HEK293 (cell line): ENCODE measurements at regions not wholly inside any gene's neighbourhood (a gene's known extent, or its start where the extent isn't known, plus 50 kb on each side); places are given as distances from the start of the nearest gene placed in this dataset.

Experiments
- CTCF ChIA-PET: fragments of 350-600 bp; formaldehyde crosslinking; extraction: SDS; loops from one replicate; lab custom pipeline; 2021; ENCODE audit warnings: antibody characterized with exemption; lab: Yijun Ruan, JAX
- POLR2A ChIA-PET: fragments of 300-600 bp; formaldehyde crosslinking; extraction: SDS; loops from one replicate; lab custom pipeline; 2020; ENCODE audit warnings: antibody characterized with exemption, inconsistent platforms; lab: Yijun Ruan, JAX
- H3K27ac ChIP-seq: fragments of 200-500 bp; sonication (Bioruptor generic); 2 replicates; pipeline ENCODE4 v1.5.1; 2014; ENCODE audit warnings: low read depth, low read length, control low read depth, inconsistent platforms; ENCODE audit errors: extremely low read depth
- H3K36me3 ChIP-seq, 2 experiments: fragments of 200-500 bp in 1 of 2; sonication (Bioruptor generic) in 1 of 2; 1 replicate in 1 of 2; 2 replicates in 1 of 2; pipeline ENCODE4 v1.5.1; 2014 to 2017; ENCODE audit warnings: inconsistent platforms in 2 of 2, low read length in 2 of 2; ENCODE audit not compliant: control insufficient read depth in 2 of 2, insufficient read depth in 1 of 2
- H3K4me1 ChIP-seq: fragments of 200-500 bp; sonication (Bioruptor generic); 2 replicates; pipeline ENCODE4 v1.5.1; 2014; ENCODE audit warnings: mild to moderate bottlenecking, low read length, inconsistent platforms; ENCODE audit not compliant: control insufficient read depth, insufficient read depth
- H3K4me3 ChIP-seq: 2 replicates; pipeline ENCODE4 v1.5.1; 2011; ENCODE audit warnings: low read depth, mild to moderate bottlenecking, control low read depth, low read length, moderate library complexity
- H3K9me3 ChIP-seq: fragments of 200-500 bp; sonication (Bioruptor generic); 2 replicates; pipeline ENCODE4 v1.5.1; 2014; ENCODE audit warnings: low read depth, low read length, inconsistent platforms; ENCODE audit not compliant: control insufficient read depth, insufficient read depth
- FEZF1 ChIP-seq: fragments of 450-650 bp; formaldehyde crosslinking; IDR thresholded peaks from 2 replicates; pipeline ENCODE4 v1.5.1; 2016; ENCODE audit warnings: missing biosample characterization, missing genetic modification characterization
- GFI1B ChIP-seq: fragments of 450-650 bp; formaldehyde crosslinking; IDR thresholded peaks from 2 replicates; pipeline ENCODE4 v1.5.1; 2016; ENCODE audit warnings: missing biosample characterization, missing genetic modification characterization
- GLI4 ChIP-seq: fragments of 450-650 bp; formaldehyde crosslinking; IDR thresholded peaks from 2 replicates; pipeline ENCODE4 v1.5.1; 2016; ENCODE audit warnings: missing biosample characterization, missing genetic modification characterization
- HOXD13 ChIP-seq: sonication (generic); formaldehyde crosslinking; IDR thresholded peaks from 2 replicates; pipeline ENCODE4 v1.8.0; 2022; ENCODE audit warnings: missing genetic modification reagents, borderline replicate concordance
- KLF17 ChIP-seq: fragments of 450-650 bp; formaldehyde crosslinking; IDR thresholded peaks from 2 replicates; pipeline ENCODE4 v1.5.1; 2016; ENCODE audit warnings: missing biosample characterization, missing genetic modification characterization
- KLF7 ChIP-seq: fragments of 450-650 bp; formaldehyde crosslinking; IDR thresholded peaks from 2 replicates; pipeline ENCODE4 v1.5.1; 2016; ENCODE audit warnings: missing biosample characterization, missing genetic modification characterization, borderline replicate concordance
- MEIS1 ChIP-seq: sonication (generic); formaldehyde crosslinking; IDR thresholded peaks from 2 replicates; pipeline ENCODE4 v1.8.1; 2022; ENCODE audit warnings: missing genetic modification reagents, mild to moderate bottlenecking, borderline replicate concordance
- MYNN ChIP-seq: fragments of 450-650 bp; formaldehyde crosslinking; IDR thresholded peaks from 2 replicates; pipeline ENCODE4 v1.5.1; 2016; ENCODE audit warnings: missing biosample characterization, missing genetic modification characterization, borderline replicate concordance
- MZF1 ChIP-seq: fragments of 450-650 bp; formaldehyde crosslinking; IDR thresholded peaks from 2 replicates; pipeline ENCODE4 v1.5.1; 2017; ENCODE audit warnings: missing biosample characterization, missing genetic modification characterization, borderline replicate concordance
- OSR2 ChIP-seq: fragments of 450-650 bp; formaldehyde crosslinking; IDR thresholded peaks from 2 replicates; pipeline ENCODE4 v1.5.1; 2016; ENCODE audit warnings: missing biosample characterization, missing genetic modification characterization
- SCRT2 ChIP-seq: fragments of 450-650 bp; formaldehyde crosslinking; IDR thresholded peaks from 2 replicates; pipeline ENCODE4 v1.5.1; 2016; ENCODE audit warnings: missing biosample characterization, missing genetic modification characterization
- ZIC2 ChIP-seq: fragments of 450-650 bp; formaldehyde crosslinking; IDR thresholded peaks from 2 replicates; pipeline ENCODE4 v1.5.1; 2016; ENCODE audit warnings: missing biosample characterization, missing genetic modification characterization
- ZNF121 ChIP-seq: fragments of 450-650 bp; formaldehyde crosslinking; IDR thresholded peaks from 2 replicates; pipeline ENCODE4 v1.5.1; 2016; ENCODE audit warnings: missing biosample characterization, missing genetic modification characterization
- ZNF184 ChIP-seq: fragments of 450-650 bp; IDR thresholded peaks from 2 replicates; pipeline ENCODE4 v1.5.1; 2018; ENCODE audit warnings: missing biosample characterization, mild to moderate bottlenecking, missing genetic modification characterization
- ZNF202 ChIP-seq: fragments of 450-650 bp; formaldehyde crosslinking; IDR thresholded peaks from 2 replicates; pipeline ENCODE4 v1.5.1; 2016; ENCODE audit warnings: missing biosample characterization, missing genetic modification characterization, borderline replicate concordance
- ZNF211 ChIP-seq: fragments of 450-650 bp; formaldehyde crosslinking; IDR thresholded peaks from 2 replicates; pipeline ENCODE4 v1.5.1; 2016; ENCODE audit warnings: low read depth, missing biosample characterization, missing genetic modification characterization
- ZNF324 ChIP-seq: fragments of 450-650 bp; formaldehyde crosslinking; IDR thresholded peaks from 2 replicates; pipeline ENCODE4 v1.5.1; 2016; ENCODE audit warnings: missing biosample characterization, missing genetic modification characterization
- ZNF350 ChIP-seq: fragments of 450-650 bp; formaldehyde crosslinking; IDR thresholded peaks from 2 replicates; pipeline ENCODE4 v1.5.0; 2017; ENCODE audit warnings: missing biosample characterization, mild to moderate bottlenecking, missing genetic modification characterization
- ZNF354C ChIP-seq: fragments of 450-650 bp; formaldehyde crosslinking; IDR thresholded peaks from 2 replicates; pipeline ENCODE4 v1.5.1; 2016; ENCODE audit warnings: missing biosample characterization, missing genetic modification characterization, low read depth, borderline replicate concordance
- ZNF473 ChIP-seq: fragments of 450-650 bp; formaldehyde crosslinking; IDR thresholded peaks from 2 replicates; pipeline ENCODE4 v1.5.1; 2017; ENCODE audit warnings: missing biosample characterization, missing genetic modification characterization
- ZNF501 ChIP-seq: fragments of 450-650 bp; formaldehyde crosslinking; IDR thresholded peaks from 2 replicates; pipeline ENCODE4 v1.5.1; 2016; ENCODE audit warnings: missing biosample characterization, missing genetic modification characterization
- ZNF549 ChIP-seq: fragments of 450-650 bp; IDR thresholded peaks from 2 replicates; pipeline ENCODE4 v1.5.1; 2018; ENCODE audit warnings: missing biosample characterization, missing genetic modification characterization, mild to moderate bottlenecking, inconsistent platforms, moderate library complexity
- ZNF571 ChIP-seq: fragments of 450-650 bp; formaldehyde crosslinking; IDR thresholded peaks from 2 replicates; pipeline ENCODE4 v1.5.0; 2017; ENCODE audit warnings: missing biosample characterization, missing genetic modification characterization
- ZNF596 ChIP-seq: fragments of 450-650 bp; IDR thresholded peaks from 2 replicates; pipeline ENCODE4 v1.5.0; 2018; ENCODE audit warnings: missing biosample characterization, mild to moderate bottlenecking, missing genetic modification characterization, moderate library complexity
- ZNF610 ChIP-seq: fragments of 450-650 bp; formaldehyde crosslinking; IDR thresholded peaks from 2 replicates; pipeline ENCODE4 v1.5.1; 2016; ENCODE audit warnings: missing biosample characterization, missing genetic modification characterization, borderline replicate concordance
- ZNF626 ChIP-seq: fragments of 450-650 bp; sonication (Bioruptor Pico); formaldehyde crosslinking; IDR thresholded peaks from 2 replicates; pipeline ENCODE4 v1.5.1; 2018; ENCODE audit warnings: missing biosample characterization, missing genetic modification characterization, inconsistent platforms
- ZNF645 ChIP-seq: fragments of 450-650 bp; formaldehyde crosslinking; IDR thresholded peaks from 2 replicates; pipeline ENCODE4; 2016; ENCODE audit warnings: missing biosample characterization, missing genetic modification characterization
- ZNF670 ChIP-seq: fragments of 450-650 bp; formaldehyde crosslinking; IDR thresholded peaks from 2 replicates; pipeline ENCODE4 v1.5.1; 2016; ENCODE audit warnings: missing biosample characterization, missing genetic modification characterization, low read depth
- TF ChIP-seq, protein P1 (sequence below): fragments of 450-650 bp; IDR thresholded peaks from 2 replicates; pipeline ENCODE4 v1.5.1; 2018; ENCODE audit warnings: missing biosample characterization, mild to moderate bottlenecking, missing genetic modification characterization
- TF ChIP-seq, protein P2 (sequence below): fragments of 450-650 bp; formaldehyde crosslinking; IDR thresholded peaks from 2 replicates; pipeline ENCODE4 v1.5.1; 2017; ENCODE audit warnings: missing biosample characterization, missing genetic modification characterization
- TF ChIP-seq, protein P3 (sequence below): fragments of 450-650 bp; formaldehyde crosslinking; IDR thresholded peaks from 2 replicates; pipeline ENCODE4 v1.5.1; 2016; ENCODE audit warnings: missing biosample characterization, missing genetic modification characterization

DNA sequence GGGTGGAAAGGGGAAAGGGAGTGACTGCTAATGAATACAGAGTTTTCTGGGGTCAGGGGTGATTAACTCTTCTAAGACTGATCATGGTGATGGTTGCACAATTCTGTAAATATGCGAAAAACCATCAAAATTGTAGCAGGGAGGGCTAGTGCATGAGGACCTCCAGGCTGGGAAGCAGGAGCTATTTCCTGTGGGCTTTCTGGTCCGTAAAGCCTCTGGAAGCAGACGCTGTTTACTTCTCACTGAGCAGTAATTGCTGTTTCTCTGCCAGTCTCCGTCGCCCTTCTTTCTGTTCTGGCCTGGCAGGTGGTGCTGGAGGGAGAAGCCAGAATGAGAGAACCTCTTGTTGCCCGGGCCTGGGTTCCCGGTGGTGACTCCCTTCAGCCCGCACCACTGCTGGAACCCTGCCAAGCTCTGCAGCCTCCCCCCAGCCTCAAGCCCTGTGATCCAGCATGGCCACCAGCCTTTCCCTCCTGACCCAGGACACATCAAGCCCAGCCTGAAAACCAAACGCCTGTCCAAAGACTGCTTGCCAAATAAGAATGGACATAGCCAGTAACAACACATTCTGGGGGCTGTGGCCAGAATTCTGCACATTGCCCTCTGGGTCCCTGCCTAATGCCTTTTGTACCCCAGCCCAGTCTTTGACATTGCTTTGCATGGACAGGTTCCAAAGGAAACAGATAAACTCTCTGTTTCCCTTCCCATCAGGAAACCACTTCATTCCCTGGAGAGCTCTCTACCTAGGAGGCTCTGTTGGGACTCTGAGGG lies 201.0 kb upstream of the NAV2 start (continued):
- TF ChIP-seq OSR2 (tag by site-specific recombination) (no peak), ZNF501 (tag by site-specific recombination) (no peak), ZNF354C (tag by site-specific recombination) (no peak), KLF7 (no peak), HOXD13 (no peak), MYNN (tag by site-specific recombination) (no peak), GLI4 (tag by site-specific recombination) (no peak), ZNF626 (tag by site-specific recombination) (no peak), ZNF645 (tag by site-specific recombination) (no peak), ZNF211 (tag by site-specific recombination) (no peak), FEZF1 (tag by site-specific recombination) (no peak)

GRCh38 chr11:19511066-19511412 lies 201.6 kb upstream of the NAV2 start:
- CTCF ChIA-PET: no interaction called here
- POLR2A ChIA-PET: no interaction called here
- H3K27ac ChIP-seq: no peak overlapping the region
- H3K9me3 ChIP-seq: no peaks in the 10 kb centered on the region
- TF ChIP-seq ZNF549 (no peak), ZNF121 (tag by site-specific recombination) (no peak), GFI1B (tag by site-specific recombination) (no peak), ZNF571 (tag by site-specific recombination) (no peak), ZNF473 (tag by site-specific recombination) (no peak), ZNF184 (tag by site-specific recombination) (no peak), ZNF610 (no peak), MEIS1 (CRISPR knock-in tag) (no peak), SCRT2 (tag by site-specific recombination) (no peak), ZNF350 (no peak), ZNF596 (tag by site-specific recombination) (no peak), ZNF202 (tag by site-specific recombination) (no peak), ZNF324 (tag by site-specific recombination) (no peak), MZF1 (tag by site-specific recombination) (no peak), ZIC2 (tag by site-specific recombination) (no peak), KLF17 (tag by site-specific recombination) (no peak), ZNF670 (no peak)
- TF ChIP-seq, protein P1, sequence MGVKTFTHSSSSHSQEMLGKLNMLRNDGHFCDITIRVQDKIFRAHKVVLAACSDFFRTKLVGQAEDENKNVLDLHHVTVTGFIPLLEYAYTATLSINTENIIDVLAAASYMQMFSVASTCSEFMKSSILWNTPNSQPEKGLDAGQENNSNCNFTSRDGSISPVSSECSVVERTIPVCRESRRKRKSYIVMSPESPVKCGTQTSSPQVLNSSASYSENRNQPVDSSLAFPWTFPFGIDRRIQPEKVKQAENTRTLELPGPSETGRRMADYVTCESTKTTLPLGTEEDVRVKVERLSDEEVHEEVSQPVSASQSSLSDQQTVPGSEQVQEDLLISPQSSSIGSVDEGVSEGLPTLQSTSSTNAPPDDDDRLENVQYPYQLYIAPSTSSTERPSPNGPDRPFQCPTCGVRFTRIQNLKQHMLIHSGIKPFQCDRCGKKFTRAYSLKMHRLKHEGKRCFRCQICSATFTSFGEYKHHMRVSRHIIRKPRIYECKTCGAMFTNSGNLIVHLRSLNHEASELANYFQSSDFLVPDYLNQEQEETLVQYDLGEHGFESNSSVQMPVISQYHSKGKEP (tag by site-specific recombination): no peak
- TF ChIP-seq, protein P2, sequence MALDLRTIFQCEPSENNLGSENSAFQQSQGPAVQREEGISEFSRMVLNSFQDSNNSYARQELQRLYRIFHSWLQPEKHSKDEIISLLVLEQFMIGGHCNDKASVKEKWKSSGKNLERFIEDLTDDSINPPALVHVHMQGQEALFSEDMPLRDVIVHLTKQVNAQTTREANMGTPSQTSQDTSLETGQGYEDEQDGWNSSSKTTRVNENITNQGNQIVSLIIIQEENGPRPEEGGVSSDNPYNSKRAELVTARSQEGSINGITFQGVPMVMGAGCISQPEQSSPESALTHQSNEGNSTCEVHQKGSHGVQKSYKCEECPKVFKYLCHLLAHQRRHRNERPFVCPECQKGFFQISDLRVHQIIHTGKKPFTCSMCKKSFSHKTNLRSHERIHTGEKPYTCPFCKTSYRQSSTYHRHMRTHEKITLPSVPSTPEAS (tag by site-specific recombination): no peak
- TF ChIP-seq, protein P3, sequence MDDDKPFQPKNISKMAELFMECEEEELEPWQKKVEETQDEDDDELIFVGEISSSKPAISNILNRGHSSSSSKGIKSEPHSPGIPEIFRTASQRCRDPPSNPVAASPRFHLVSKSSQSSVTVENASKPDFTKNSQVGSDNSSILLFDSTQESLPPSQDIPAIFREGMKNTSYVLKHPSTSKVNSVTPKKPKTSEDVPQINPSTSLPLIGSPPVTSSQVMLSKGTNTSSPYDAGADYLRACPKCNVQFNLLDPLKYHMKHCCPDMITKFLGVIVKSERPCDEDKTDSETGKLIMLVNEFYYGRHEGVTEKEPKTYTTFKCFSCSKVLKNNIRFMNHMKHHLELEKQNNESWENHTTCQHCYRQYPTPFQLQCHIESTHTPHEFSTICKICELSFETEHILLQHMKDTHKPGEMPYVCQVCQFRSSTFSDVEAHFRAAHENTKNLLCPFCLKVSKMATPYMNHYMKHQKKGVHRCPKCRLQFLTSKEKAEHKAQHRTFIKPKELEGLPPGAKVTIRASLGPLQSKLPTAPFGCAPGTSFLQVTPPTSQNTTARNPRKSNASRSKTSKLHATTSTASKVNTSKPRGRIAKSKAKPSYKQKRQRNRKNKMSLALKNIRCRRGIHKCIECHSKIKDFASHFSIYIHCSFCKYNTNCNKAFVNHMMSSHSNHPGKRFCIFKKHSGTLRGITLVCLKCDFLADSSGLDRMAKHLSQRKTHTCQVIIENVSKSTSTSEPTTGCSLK (tag by site-specific recombination): no peak
- no peak overlapping the region for H3K4me3 ChIP-seq
- no peaks in the 10 kb centered on the region for H3K36me3 ChIP-seq
- H3K4me1 ChIP-seq: no peaks in the 10 kb centered on the region
